Endometrium (tissue), 2 donors: ENCODE measurements at regions not wholly inside any gene's neighbourhood (a gene's known extent, or its start where the extent isn't known, plus 50 kb on each side); places are given as distances from the start of the nearest gene placed in this dataset.
"Not testable (repeated sequence)": the region's sequence is repeated elsewhere in the genome, so short reads cannot be mapped to it uniquely, and the experiment has no call there.

Experiments used
- FAIRE-seq: peaks from 2 replicates; lab custom pipeline; 2012; peaks lifted over from hg19 to GRCh38; lab: Jason Lieb, UNC
- donor health status: control.
- donor health status: control.

GRCh38 chr13:56713656-56714055 is 427.1 kb upstream of the PRR20A start:
- FAIRE-seq = no peak

GRCh38 chr13:56718791-56719190 is 421.9 kb upstream of the PRR20A start:
- no peak for FAIRE-seq

GRCh38 chr13:56720841-56721240 is 419.9 kb upstream of the PRR20A start:
- FAIRE-seq = no peak

GRCh38 chr13:56735537-56735942 is 405.2 kb upstream of the PRR20A start:
- no peak for FAIRE-seq

- FAIRE-seq = no peak
These were observed 403.8 kb upstream of the PRR20A start for GRCh38 chr13:56736966-56737365.

GRCh38 chr13:56752636-56753035 is 388.1 kb upstream of the PRR20A start:
- no peak for FAIRE-seq

GRCh38 chr13:56755181-56755935 is 385.4 kb upstream of the PRR20A start:
- no peak for FAIRE-seq

GRCh38 chr13:56763333-56763732 is 377.4 kb upstream of the PRR20A start:
- not testable (repeated sequence) for FAIRE-seq

- FAIRE-seq = no peak
These were observed 367.6 kb upstream of the PRR20A start for GRCh38 chr13:56773148-56773547.

GRCh38 chr13:56789527-56789926 is 351.2 kb upstream of the PRR20A start:
- FAIRE-seq = no peak

- no peak for FAIRE-seq
These were observed 303.6 kb upstream of the PRR20A start for GRCh38 chr13:56837161-56837560.

GRCh38 chr13:56850852-56851251 is 289.9 kb upstream of the PRR20A start:
- FAIRE-seq = no peak

- no peak for FAIRE-seq
These were observed 279.2 kb upstream of the PRR20A start for GRCh38 chr13:56861476-56861875.

GRCh38 chr13:56864451-56864850 is 276.3 kb upstream of the PRR20A start:
- no peak for FAIRE-seq

- no peak for FAIRE-seq
These were observed 275.3 kb upstream of the PRR20A start for GRCh38 chr13:56865416-56865815.

- no peak for FAIRE-seq
These were observed 271.0 kb upstream of the PRR20A start for GRCh38 chr13:56869671-56870070.

- FAIRE-seq = no peak
These were observed 254.3 kb upstream of the PRR20A start for GRCh38 chr13:56886398-56886797.

- no peak for FAIRE-seq
These were observed 252.3 kb upstream of the PRR20A start for GRCh38 chr13:56888455-56888854.

GRCh38 chr13:56893843-56894242 is 246.9 kb upstream of the PRR20A start:
- FAIRE-seq = no peak

GRCh38 chr13:56900549-56901279 is 240.0 kb upstream of the PRR20A start:
- no peak for FAIRE-seq

- no peak for FAIRE-seq
These were observed 238.4 kb upstream of the PRR20A start for GRCh38 chr13:56902276-56902675.

GRCh38 chr13:56903710-56904282 is 236.9 kb upstream of the PRR20A start:
- FAIRE-seq = no peak

- no peak for FAIRE-seq
These were observed 233.8 kb upstream of the PRR20A start for GRCh38 chr13:56906909-56907308.
